ENCODE measurements at regions not wholly inside any gene's neighbourhood (a gene's known extent, or its start where the extent isn't known, plus 50 kb on each side); places are given as distances from the start of the nearest gene placed in this dataset.

GRCh38 chr10:25661632-25662031 lies 272.4 kb upstream of the MYO3A start:
- no peak for DNase-seq

GRCh38 chr10:25666276-25666675 lies 267.8 kb upstream of the MYO3A start:
- no peak for DNase-seq

GRCh38 chr10:25675204-25675603 lies 258.8 kb upstream of the MYO3A start:
- DNase-seq: no peak

- DNase-seq: no peak
These were observed 258.4 kb upstream of the MYO3A start for GRCh38 chr10:25675615-25676014.

GRCh38 chr10:25678220-25678619 lies 255.8 kb upstream of the MYO3A start:
- DNase-seq: no peak

- DNase-seq: no peak
These were observed 255.4 kb upstream of the MYO3A start for GRCh38 chr10:25678666-25679065.

- peak; percentile 28 for DNase-seq
These were observed 251.7 kb upstream of the MYO3A start for GRCh38 chr10:25682203-25682851.

GRCh38 chr10:25683344-25683743 lies 250.7 kb upstream of the MYO3A start:
- DNase-seq: no peak

GRCh38 chr10:25687521-25687920 lies 246.5 kb upstream of the MYO3A start:
- no peak for DNase-seq

- DNase-seq: no peak
These were observed 244.5 kb upstream of the MYO3A start for GRCh38 chr10:25689346-25690100.

- DNase-seq: no peak
These were observed 241.3 kb upstream of the MYO3A start for GRCh38 chr10:25692761-25693160.

GRCh38 chr10:25694206-25694933 lies 239.7 kb upstream of the MYO3A start:
- no peak for DNase-seq

GRCh38 chr10:25694971-25695370 lies 239.1 kb upstream of the MYO3A start:
- no peak for DNase-seq

- no peak for DNase-seq
These were observed 238.4 kb upstream of the MYO3A start for GRCh38 chr10:25695586-25695985.

GRCh38 chr10:25696013-25696708 lies 237.9 kb upstream of the MYO3A start:
- DNase-seq: no peak

GRCh38 chr10:25697412-25697811 lies 236.6 kb upstream of the MYO3A start:
- no peak for DNase-seq

- no peak for DNase-seq
These were observed 235.4 kb upstream of the MYO3A start for GRCh38 chr10:25698638-25699037.

- no peak for DNase-seq
These were observed 234.4 kb upstream of the MYO3A start for GRCh38 chr10:25699631-25700030.

GRCh38 chr10:25701652-25702051 lies 232.4 kb upstream of the MYO3A start:
- DNase-seq: no peak

GRCh38 chr10:25704622-25705021 lies 229.4 kb upstream of the MYO3A start:
- DNase-seq: no peak

- DNase-seq: no peak
These were observed 226.5 kb upstream of the MYO3A start for GRCh38 chr10:25707572-25707971.

GRCh38 chr10:25707976-25708671 lies 225.9 kb upstream of the MYO3A start:
- no peak for DNase-seq

GRCh38 chr10:25713894-25714240 lies 220.2 kb upstream of the MYO3A start:
- DNase-seq: no peak

Data from NCI-H1092 treated with DMSO at 0.1 percent for 48 hours (cell line).